ENCODE measurements at regions not wholly inside any gene's neighbourhood (a gene's known extent, or its start where the extent isn't known, plus 50 kb on each side); places are given as distances from the start of the nearest gene placed in this dataset.
"Not testable (repeated sequence)": the region's sequence is repeated elsewhere in the genome, so short reads cannot be mapped to it uniquely, and the experiment has no call there.

GRCh38 chrX:155819966-155820491 is 61.1 kb upstream of the VAMP7 start:
- Mint-ChIP-seq H3K9me3 (peaks cover 26% of the 10 kb centered on the region), H3K4me3 (no peak overlapping the region), H3K27ac (no peak overlapping the region), H3K36me3 (ENCODE audit: low read depth) (no peaks in the 10 kb centered on the region), H3K4me1 (no peaks in the 10 kb centered on the region), H3K27me3 (ENCODE audit: low read depth) (no peaks in the 10 kb centered on the region)
- TF ChIP-seq CTCF (IDR thresholded peaks at IDR 0.05; ENCODE audit: unreplicated experiment in 3 of 3) = peak; percentile 26 to 53 (median 35)

- Mint-ChIP-seq H3K4me3 (no peak overlapping the region), H3K27ac (no peak overlapping the region), H3K36me3 (ENCODE audit: low read depth) (no peaks in the 10 kb centered on the region), H3K4me1 (no peaks in the 10 kb centered on the region), H3K9me3 (peaks cover 21% of the 10 kb centered on the region), H3K27me3 (ENCODE audit: low read depth) (no peaks in the 10 kb centered on the region)
- TF ChIP-seq CTCF (IDR thresholded peaks at IDR 0.05; ENCODE audit: unreplicated experiment in 3 of 3) = no peak
These were observed 61.6 kb upstream of the VAMP7 start for GRCh38 chrX:155819525-155819924.

- not testable (repeated sequence) for H3K27me3 Mint-ChIP-seq (ENCODE audit: low read depth); H3K4me1 Mint-ChIP-seq; H3K27ac Mint-ChIP-seq; H3K36me3 Mint-ChIP-seq (ENCODE audit: low read depth); H3K4me3 Mint-ChIP-seq
- H3K9me3 Mint-ChIP-seq = peaks cover 23% of the 10 kb centered on the region
These were observed 66.8 kb upstream of the VAMP7 start for GRCh38 chrX:155814391-155814790.

GRCh38 chrX:155779831-155780230 is 101.3 kb upstream of the VAMP7 start:
- no peaks in the 10 kb centered on the region for H3K36me3 Mint-ChIP-seq (ENCODE audit: low read depth)
- TF ChIP-seq CTCF (IDR thresholded peaks at IDR 0.05; ENCODE audit: unreplicated experiment in 3 of 3) = no peak
- H3K4me1 Mint-ChIP-seq = no peaks in the 10 kb centered on the region
- H3K4me3 Mint-ChIP-seq = no peak overlapping the region
- H3K9me3 Mint-ChIP-seq = peaks cover 4% of the 10 kb centered on the region
- no peak overlapping the region for H3K27ac Mint-ChIP-seq
- no peaks in the 10 kb centered on the region for H3K27me3 Mint-ChIP-seq (ENCODE audit: low read depth)

- Mint-ChIP-seq H3K4me1 (no peaks in the 10 kb centered on the region), H3K4me3 (no peak overlapping the region), H3K9me3 (peaks cover 3% of the 10 kb centered on the region), H3K36me3 (ENCODE audit: low read depth) (no peaks in the 10 kb centered on the region), H3K27me3 (ENCODE audit: low read depth) (no peaks in the 10 kb centered on the region), H3K27ac (no peak overlapping the region)
- TF ChIP-seq CTCF (IDR thresholded peaks at IDR 0.05; ENCODE audit: unreplicated experiment in 3 of 3) = no peak
These were observed 102.1 kb upstream of the VAMP7 start for GRCh38 chrX:155778844-155779553.

- H3K27me3 Mint-ChIP-seq (ENCODE audit: low read depth) = no peaks in the 10 kb centered on the region
- TF ChIP-seq CTCF (IDR thresholded peaks at IDR 0.05; ENCODE audit: unreplicated experiment in 3 of 3) = no peak
- H3K4me3 Mint-ChIP-seq = no peak overlapping the region
- no peak overlapping the region for H3K27ac Mint-ChIP-seq
- no peaks in the 10 kb centered on the region for H3K9me3 Mint-ChIP-seq
- H3K4me1 Mint-ChIP-seq = no peaks in the 10 kb centered on the region
- H3K36me3 Mint-ChIP-seq (ENCODE audit: low read depth) = no peaks in the 10 kb centered on the region
These were observed 106.8 kb upstream of the VAMP7 start for GRCh38 chrX:155774387-155774786.
